ENCODE measurements at regions not wholly inside any gene's neighbourhood (a gene's known extent, or its start where the extent isn't known, plus 50 kb on each side); places are given as distances from the start of the nearest gene placed in this dataset.

- TF ChIP-seq ESRRA (CRISPR knock-in tag; IDR thresholded peaks at IDR 0.05; ENCODE audit: borderline replicate concordance) (no peak), ZNF425 (CRISPR knock-in tag; conservative IDR thresholded peaks at IDR 0.05) (no peak), SP1 (CRISPR knock-in tag; conservative IDR thresholded peaks at IDR 0.05) (no peak), EMX1 (CRISPR knock-in tag; IDR thresholded peaks at IDR 0.05) (no peak), FOXK1 (CRISPR knock-in tag; IDR thresholded peaks at IDR 0.05) (no peak), E2F4 (CRISPR knock-in tag; IDR thresholded peaks at IDR 0.05; ENCODE audit: borderline replicate concordance, low read depth) (no peak), MYBL2 (CRISPR knock-in tag; IDR thresholded peaks at IDR 0.05) (no peak), MXD4 (CRISPR knock-in tag; IDR thresholded peaks at IDR 0.05; ENCODE audit: borderline replicate concordance) (no peak), ZNF138 (CRISPR knock-in tag; conservative IDR thresholded peaks at IDR 0.05) (no peak), NFYB (CRISPR knock-in tag; conservative IDR thresholded peaks at IDR 0.05; ENCODE audit: low read depth) (no peak), ETV6 (CRISPR knock-in tag; IDR thresholded peaks at IDR 0.05) (no peak)
- no peak for DNase-seq (ENCODE audit: low spot score)
- no peaks in the 10 kb centered on the region for H3K4me1 Mint-ChIP-seq
- no peak overlapping the region for H3K4me3 Mint-ChIP-seq
- peaks cover 12% of the 10 kb centered on the region for H3K36me3 Mint-ChIP-seq
- no peak for ATAC-seq
- no peaks in the 10 kb centered on the region for H3K27me3 Mint-ChIP-seq (ENCODE audit: low read depth)
- ChIA-PET CTCF (no interaction called here), POLR2A (no interaction called here)
- H3K27ac Mint-ChIP-seq, result no peak overlapping the region
- H3K9me3 Mint-ChIP-seq, result peaks cover 20% of the 10 kb centered on the region
These were observed 294.5 kb downstream of the BCL11B start for GRCh38 chr14:98977451-98977850.

- ATAC-seq (no peak), DNase-seq (ENCODE audit: low spot score) (no peak)
- Mint-ChIP-seq H3K4me3 (no peak overlapping the region), H3K9me3 (peaks cover 38% of the 10 kb centered on the region), H3K36me3 (peaks cover 21% of the 10 kb centered on the region), H3K4me1 (peaks cover 13% of the 10 kb centered on the region), H3K27ac (no peak overlapping the region), H3K27me3 (ENCODE audit: low read depth) (no peaks in the 10 kb centered on the region)
- TF ChIP-seq FOXP4 (CRISPR knock-in tag; IDR thresholded peaks at IDR 0.05) (no peak), MLX (CRISPR knock-in tag; IDR thresholded peaks at IDR 0.05) (no peak), FOXP1 (CRISPR knock-in tag; IDR thresholded peaks at IDR 0.05; ENCODE audit: borderline replicate concordance) (no peak), ZNF425 (CRISPR knock-in tag; conservative IDR thresholded peaks at IDR 0.05) (no peak), USF2 (CRISPR knock-in tag; IDR thresholded peaks at IDR 0.05) (no peak), ZNF532 (CRISPR knock-in tag; IDR thresholded peaks at IDR 0.05; ENCODE audit: borderline replicate concordance) (no peak), NFE2L1 (CRISPR knock-in tag; IDR thresholded peaks at IDR 0.05) (no peak), CREM (CRISPR knock-in tag; IDR thresholded peaks at IDR 0.05) (no peak), ZNF423 (CRISPR knock-in tag; IDR thresholded peaks at IDR 0.05) (no peak), ZNF396 (CRISPR knock-in tag; IDR thresholded peaks at IDR 0.05; ENCODE audit: borderline replicate concordance) (no peak), PRRX2 (CRISPR knock-in tag; IDR thresholded peaks at IDR 0.05) (no peak), EMX1 (CRISPR knock-in tag; IDR thresholded peaks at IDR 0.05) (no peak)
- CTCF ChIA-PET, result no interaction called here
- POLR2A ChIA-PET, result no interaction called here
These were observed 289.0 kb downstream of the BCL11B start for GRCh38 chr14:98982986-98983385.

All from WTC11 (cell line).